ENCODE measurements at regions not wholly inside any gene's neighbourhood (a gene's known extent, or its start where the extent isn't known, plus 50 kb on each side); places are given as distances from the start of the nearest gene placed in this dataset.

DNA sequence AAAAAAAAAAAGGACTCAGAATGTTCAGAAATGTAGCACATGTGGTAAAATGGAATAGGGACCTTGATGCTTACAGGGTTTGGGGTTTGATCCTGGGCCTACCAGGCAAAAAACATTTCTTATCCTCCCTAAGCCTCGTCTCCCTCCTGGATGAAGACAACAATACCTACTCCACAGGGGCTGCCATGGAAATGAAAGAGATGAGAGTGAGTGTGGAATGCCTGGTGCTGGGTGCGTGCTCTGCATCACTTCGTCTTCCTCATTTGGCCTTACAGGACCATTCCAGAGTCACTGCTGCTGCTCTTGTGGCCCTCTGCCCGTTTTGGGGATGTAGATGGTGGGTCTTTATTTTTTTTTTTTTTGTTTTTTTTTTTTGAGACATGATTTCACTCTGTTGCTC lies 692.9 kb upstream of the EEF2KMT start:
- TF ChIP-seq, protein P1, sequence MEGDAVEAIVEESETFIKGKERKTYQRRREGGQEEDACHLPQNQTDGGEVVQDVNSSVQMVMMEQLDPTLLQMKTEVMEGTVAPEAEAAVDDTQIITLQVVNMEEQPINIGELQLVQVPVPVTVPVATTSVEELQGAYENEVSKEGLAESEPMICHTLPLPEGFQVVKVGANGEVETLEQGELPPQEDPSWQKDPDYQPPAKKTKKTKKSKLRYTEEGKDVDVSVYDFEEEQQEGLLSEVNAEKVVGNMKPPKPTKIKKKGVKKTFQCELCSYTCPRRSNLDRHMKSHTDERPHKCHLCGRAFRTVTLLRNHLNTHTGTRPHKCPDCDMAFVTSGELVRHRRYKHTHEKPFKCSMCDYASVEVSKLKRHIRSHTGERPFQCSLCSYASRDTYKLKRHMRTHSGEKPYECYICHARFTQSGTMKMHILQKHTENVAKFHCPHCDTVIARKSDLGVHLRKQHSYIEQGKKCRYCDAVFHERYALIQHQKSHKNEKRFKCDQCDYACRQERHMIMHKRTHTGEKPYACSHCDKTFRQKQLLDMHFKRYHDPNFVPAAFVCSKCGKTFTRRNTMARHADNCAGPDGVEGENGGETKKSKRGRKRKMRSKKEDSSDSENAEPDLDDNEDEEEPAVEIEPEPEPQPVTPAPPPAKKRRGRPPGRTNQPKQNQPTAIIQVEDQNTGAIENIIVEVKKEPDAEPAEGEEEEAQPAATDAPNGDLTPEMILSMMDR (IDR thresholded peaks at IDR 0.05; ENCODE audit: low read depth, low read length) = no peak
- no peak for TF ChIP-seq EZH2phosphoT487 (IDR thresholded peaks at IDR 0.05; ENCODE audit: low read depth)
